ENCODE measurements at regions not wholly inside any gene's neighbourhood (a gene's known extent, or its start where the extent isn't known, plus 50 kb on each side); places are given as distances from the start of the nearest gene placed in this dataset.

GRCh38 chr22:48591286-48592065 is 1236.2 kb downstream of the BRD1 start:
- FAIRE-seq, result no peak
- no peak for DNase-seq (ENCODE audit: low spot score)

- no peak for DNase-seq (ENCODE audit: low spot score)
- FAIRE-seq, result no peak
These were observed 1237.8 kb downstream of the BRD1 start for GRCh38 chr22:48589901-48590300.

- DNase-seq (ENCODE audit: low spot score) (no peak), FAIRE-seq (no peak)
These were observed 1238.7 kb downstream of the BRD1 start for GRCh38 chr22:48588878-48589450.

GRCh38 chr22:48588151-48588877 is 1239.4 kb downstream of the BRD1 start:
- DNase-seq (ENCODE audit: low spot score) (no peak), FAIRE-seq (no peak)

GRCh38 chr22:48587236-48587865 is 1240.3 kb downstream of the BRD1 start:
- FAIRE-seq (no peak), DNase-seq (ENCODE audit: low spot score) (no peak)

- FAIRE-seq, result no peak
- DNase-seq (ENCODE audit: low spot score), result no peak
These were observed 1240.9 kb downstream of the BRD1 start for GRCh38 chr22:48586799-48587185.

- no peak for FAIRE-seq
- DNase-seq (ENCODE audit: low spot score), result no peak
These were observed 1241.5 kb downstream of the BRD1 start for GRCh38 chr22:48585916-48586798.

- FAIRE-seq, result no peak
- DNase-seq (ENCODE audit: low spot score), result no peak
These were observed 1243.5 kb downstream of the BRD1 start for GRCh38 chr22:48584170-48584569.

- DNase-seq (ENCODE audit: low spot score) (no peak), FAIRE-seq (no peak)
These were observed 1245.7 kb downstream of the BRD1 start for GRCh38 chr22:48581796-48582469.

GRCh38 chr22:48581205-48581766 is 1246.4 kb downstream of the BRD1 start:
- DNase-seq (ENCODE audit: low spot score) (no peak), FAIRE-seq (no peak)

- FAIRE-seq (no peak), DNase-seq (ENCODE audit: low spot score) (no peak)
These were observed 1247.1 kb downstream of the BRD1 start for GRCh38 chr22:48580481-48580970.

- no peak for FAIRE-seq
These were observed 1247.8 kb downstream of the BRD1 start for GRCh38 chr22:48579928-48580309.

GRCh38 chr22:48579043-48579927 is 1248.4 kb downstream of the BRD1 start:
- DNase-seq (ENCODE audit: low spot score), result no peak
- FAIRE-seq, result no peak

More at GRCh38 chr22:48579928-48580309, 1247.8 kb downstream of the BRD1 start:
- no peak for DNase-seq (ENCODE audit: low spot score)

GRCh38 chr22:48578138-48579042 is 1249.3 kb downstream of the BRD1 start:
- FAIRE-seq, result no peak
- DNase-seq (ENCODE audit: low spot score), result no peak

- DNase-seq (ENCODE audit: low spot score) (no peak), FAIRE-seq (no peak)
These were observed 1250.0 kb downstream of the BRD1 start for GRCh38 chr22:48577691-48578090.

GRCh38 chr22:48577014-48577690 is 1250.5 kb downstream of the BRD1 start:
- no peak for FAIRE-seq
- DNase-seq (ENCODE audit: low spot score), result no peak

GRCh38 chr22:48576333-48577013 is 1251.2 kb downstream of the BRD1 start:
- no peak for DNase-seq (ENCODE audit: low spot score)
- no peak for FAIRE-seq

All from RCC 7860 (cell line).